Osteoblast (primary cell): ENCODE measurements at regions not wholly inside any gene's neighbourhood (a gene's known extent, or its start where the extent isn't known, plus 50 kb on each side); places are given as distances from the start of the nearest gene placed in this dataset.

ENCODE experiments used
- DNase-seq: peaks from one replicate; pipeline ENCODE4 v3.0.0; 2011; ENCODE audit warnings: low spot score, mixed read lengths; ENCODE audit not compliant: insufficient read length; ENCODE audit errors: missing footprints
- H2AFZ ChIP-seq: 2 replicates; pipeline ENCODE4 v1.6.0; 2011; ENCODE audit warnings: mild to moderate bottlenecking, low read length
- H3K27ac ChIP-seq: 2 replicates; pipeline ENCODE4 v1.5.1; 2011; ENCODE audit warnings: mild to moderate bottlenecking, low read depth, low read length, moderate library complexity
- H3K27me3 ChIP-seq: 2 replicates; pipeline ENCODE4 v1.6.0; 2012; ENCODE audit warnings: mild to moderate bottlenecking, control low read depth, inconsistent platforms, low read length, moderate library complexity; ENCODE audit not compliant: insufficient read depth
- H3K36me3 ChIP-seq: 2 replicates; pipeline ENCODE4 v1.5.1; 2011; ENCODE audit warnings: mild to moderate bottlenecking, low read length, control low read depth, moderate library complexity; ENCODE audit not compliant: insufficient read depth
- H3K4me1 ChIP-seq: 2 replicates; pipeline ENCODE4 v1.5.1; 2011; ENCODE audit warnings: mild to moderate bottlenecking, low read length, control low read depth, moderate library complexity; ENCODE audit not compliant: insufficient read depth
- H3K4me2 ChIP-seq: 2 replicates; pipeline ENCODE4 v1.6.0; 2011; ENCODE audit warnings: mild to moderate bottlenecking, low read length; ENCODE audit not compliant: insufficient read depth
- H3K4me3 ChIP-seq: fragments of 200-600 bp; sonication (generic); 3 replicates; pipeline ENCODE4 v1.5.1; 2012; ENCODE audit warnings: mild to moderate bottlenecking, low read length, inconsistent platforms; ENCODE audit not compliant: insufficient read depth
- H3K79me2 ChIP-seq: 2 replicates; pipeline ENCODE4 v1.6.0; 2012; ENCODE audit warnings: mild to moderate bottlenecking, low read length, control low read depth, inconsistent platforms; ENCODE audit not compliant: insufficient read depth
- H3K9me3 ChIP-seq: 2 replicates; pipeline ENCODE4 v1.5.1; 2011; ENCODE audit warnings: low read depth, low read length, control low read depth
- H4K20me1 ChIP-seq: 2 replicates; pipeline ENCODE4 v1.6.0; 2012; ENCODE audit warnings: mild to moderate bottlenecking, low read length, control low read depth; ENCODE audit not compliant: insufficient read depth
- CTCF ChIP-seq: IDR thresholded peaks from 2 replicates; pipeline ENCODE4 v1.5.1; 2011; ENCODE audit warnings: mild to moderate bottlenecking, low read depth, low read length, moderate library complexity; ENCODE audit errors: extremely low read depth

- H3K4me1 ChIP-seq: peaks cover 6% of the 10 kb centered on the region
- DNase-seq: no peak
- no peaks in the 10 kb centered on the region for H3K9me3 ChIP-seq
- H3K27ac ChIP-seq: no peak overlapping the region
- no peaks in the 10 kb centered on the region for H3K36me3 ChIP-seq
- no peaks in the 10 kb centered on the region for H3K79me2 ChIP-seq
- no peak overlapping the region for H3K4me2 ChIP-seq
- H3K4me3 ChIP-seq: no peak overlapping the region
- H2AFZ ChIP-seq: no peak overlapping the region
- H3K27me3 ChIP-seq: no peaks in the 10 kb centered on the region
- TF ChIP-seq CTCF: no peak
- no peaks in the 10 kb centered on the region for H4K20me1 ChIP-seq
These were observed 264.4 kb upstream of the NR2F2 start for GRCh38 chr15:96066126-96066525.

GRCh38 chr15:96066852-96067495 lies 263.5 kb upstream of the NR2F2 start:
- no peaks in the 10 kb centered on the region for H3K27me3 ChIP-seq
- H3K4me3 ChIP-seq: no peak overlapping the region
- no peaks in the 10 kb centered on the region for H3K79me2 ChIP-seq
- TF ChIP-seq CTCF: no peak
- H2AFZ ChIP-seq: no peak overlapping the region
- no peaks in the 10 kb centered on the region for H3K9me3 ChIP-seq
- DNase-seq: no peak
- no peaks in the 10 kb centered on the region for H4K20me1 ChIP-seq
- H3K4me2 ChIP-seq: no peak overlapping the region
- H3K4me1 ChIP-seq: peaks cover 6% of the 10 kb centered on the region
- no peak overlapping the region for H3K27ac ChIP-seq
- no peaks in the 10 kb centered on the region for H3K36me3 ChIP-seq

- no peak overlapping the region for H3K4me3 ChIP-seq
- H3K27ac ChIP-seq: no peak overlapping the region
- no peak overlapping the region for H2AFZ ChIP-seq
- H3K79me2 ChIP-seq: no peaks in the 10 kb centered on the region
- no peaks in the 10 kb centered on the region for H3K27me3 ChIP-seq
- no peaks in the 10 kb centered on the region for H3K9me3 ChIP-seq
- no peaks in the 10 kb centered on the region for H4K20me1 ChIP-seq
- no peak for DNase-seq
- no peak overlapping the region for H3K4me2 ChIP-seq
- no peaks in the 10 kb centered on the region for H3K36me3 ChIP-seq
- peaks cover 6% of the 10 kb centered on the region for H3K4me1 ChIP-seq
- TF ChIP-seq CTCF: no peak
These were observed 262.8 kb upstream of the NR2F2 start for GRCh38 chr15:96067677-96068076.

GRCh38 chr15:96068897-96069296 lies 261.6 kb upstream of the NR2F2 start:
- TF ChIP-seq CTCF: no peak
- no peak for DNase-seq
- Histone ChIP-seq H3K27me3 (no peaks in the 10 kb centered on the region), H3K36me3 (no peaks in the 10 kb centered on the region), H3K27ac (no peak overlapping the region), H4K20me1 (no peaks in the 10 kb centered on the region), H3K9me3 (no peaks in the 10 kb centered on the region), H3K4me2 (no peak overlapping the region), H3K79me2 (no peaks in the 10 kb centered on the region), H3K4me1 (peaks cover 6% of the 10 kb centered on the region), H3K4me3 (no peak overlapping the region), H2AFZ (no peak overlapping the region)
